Globus pallidus (tissue), 1 donor: ENCODE measurements at regions not wholly inside any gene's neighbourhood (a gene's known extent, or its start where the extent isn't known, plus 50 kb on each side); places are given as distances from the start of the nearest gene placed in this dataset.
"Not testable (repeated sequence)": the region's sequence is repeated elsewhere in the genome, so short reads cannot be mapped to it uniquely, and the experiment has no call there.

Source experiments
- DNase-seq: peaks from one replicate; pipeline ENCODE4 v3.0.0-alpha.2; 2015; ENCODE audit warnings: low spot score

- DNase-seq, result no peak
Measured at GRCh38 chr2:242047963-242048362, 178.4 kb downstream of the RTP5 start.

DNA sequence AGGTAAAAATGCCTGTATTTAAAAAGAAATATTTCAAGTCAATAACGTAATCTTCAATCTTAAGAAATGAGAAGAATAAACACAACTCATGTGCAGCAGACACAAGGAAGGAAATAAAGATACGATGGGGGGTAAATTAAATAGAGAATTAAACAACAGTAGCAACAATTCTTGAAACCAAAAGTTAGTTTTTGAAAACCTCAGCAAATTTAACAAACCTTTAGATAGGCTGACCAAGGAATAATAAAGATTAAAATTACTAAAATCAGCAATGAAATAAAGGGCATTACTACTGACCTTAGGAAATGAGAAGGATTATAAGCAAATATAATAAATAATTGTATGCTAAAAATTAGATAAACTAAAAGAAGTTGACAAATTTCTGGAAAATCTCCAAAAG lies 178.9 kb downstream of the RTP5 start:
- DNase-seq, result no peak

- not testable (repeated sequence) for DNase-seq
Measured at GRCh38 chr2:242049492-242049891, 180.0 kb downstream of the RTP5 start.

GRCh38 chr2:242051463-242051862 lies 181.9 kb downstream of the RTP5 start:
- no peak for DNase-seq

DNA sequence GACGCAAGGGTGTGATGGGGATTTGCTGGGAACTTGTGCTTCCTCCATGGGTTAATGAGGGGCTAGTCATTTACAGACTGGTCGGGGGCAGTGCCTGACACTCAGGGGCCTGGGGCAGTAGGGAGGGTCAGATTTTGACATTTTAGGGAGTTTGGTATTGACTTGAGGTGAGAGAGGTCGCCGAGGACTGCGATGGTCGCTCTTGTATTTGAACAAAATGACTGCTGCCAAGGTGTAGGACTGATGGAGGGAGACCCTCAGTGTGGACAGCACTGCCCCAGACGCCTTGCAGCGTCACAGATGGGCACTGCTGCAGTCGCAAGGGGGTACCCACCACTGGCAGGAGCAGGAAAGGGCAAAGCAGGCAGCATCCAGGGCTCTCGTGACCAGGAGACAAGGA lies 182.9 kb downstream of the RTP5 start:
- no peak for DNase-seq

DNA sequence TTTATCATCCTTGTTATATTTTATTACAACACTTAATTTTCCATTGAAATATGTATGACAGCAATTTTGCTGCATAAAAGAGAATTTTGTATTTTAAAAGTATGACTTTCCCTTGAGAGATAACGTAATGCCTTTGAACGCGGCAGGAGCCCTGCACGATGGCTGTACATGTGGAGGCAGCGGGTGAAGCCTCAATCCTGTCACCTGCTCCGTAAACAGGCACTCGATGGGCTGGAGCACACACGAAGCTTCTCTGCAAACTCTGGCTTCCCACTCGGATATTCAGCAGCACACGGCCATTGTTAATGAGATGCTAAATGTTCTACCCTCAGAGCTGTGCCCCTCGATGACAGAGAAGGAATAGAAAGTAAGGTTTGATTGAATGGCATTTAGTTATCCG lies 184.4 kb downstream of the RTP5 start:
- DNase-seq, result no peak

DNA sequence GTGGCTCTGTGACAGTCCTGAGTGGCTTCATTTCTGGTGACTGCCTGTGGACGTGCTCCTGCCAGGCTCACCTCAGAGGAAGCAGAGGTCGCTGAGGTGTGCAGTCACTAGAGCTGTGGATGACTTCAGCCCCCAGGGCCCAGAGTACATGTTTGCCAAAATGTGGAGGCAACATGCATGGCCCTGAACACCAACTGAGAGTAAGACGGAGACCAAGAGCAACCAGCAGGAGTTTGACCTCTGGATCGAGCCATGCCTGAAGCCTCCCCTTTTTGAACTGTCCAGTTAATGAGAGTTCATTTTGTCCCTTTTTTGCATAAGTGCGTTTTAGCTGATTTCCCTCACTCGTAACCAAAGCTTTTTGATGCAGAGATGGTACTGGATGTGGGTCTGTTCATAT lies 184.9 kb downstream of the RTP5 start:
- no peak for DNase-seq

- no peak for DNase-seq
Measured at GRCh38 chr2:242054881-242055801, 185.6 kb downstream of the RTP5 start.

DNA sequence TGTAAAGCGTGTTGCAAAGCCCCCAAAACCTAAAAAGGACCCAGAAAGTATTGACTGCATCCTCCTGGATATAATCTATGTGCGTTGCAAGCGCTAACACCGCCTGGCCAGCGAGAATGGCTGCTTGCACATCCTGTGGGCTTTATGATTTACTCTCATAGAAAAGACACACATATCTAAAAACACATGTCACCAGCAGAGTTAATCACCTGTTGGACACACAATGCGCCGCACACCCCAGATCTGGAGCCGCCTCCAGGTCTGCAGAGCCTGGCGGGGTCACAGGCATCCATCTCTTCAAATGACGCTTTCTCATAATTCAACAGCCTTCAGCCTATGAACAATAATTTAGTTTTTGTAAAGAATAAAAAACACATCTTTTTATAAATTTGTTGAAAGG lies 186.5 kb downstream of the RTP5 start:
- DNase-seq, result no peak

DNA sequence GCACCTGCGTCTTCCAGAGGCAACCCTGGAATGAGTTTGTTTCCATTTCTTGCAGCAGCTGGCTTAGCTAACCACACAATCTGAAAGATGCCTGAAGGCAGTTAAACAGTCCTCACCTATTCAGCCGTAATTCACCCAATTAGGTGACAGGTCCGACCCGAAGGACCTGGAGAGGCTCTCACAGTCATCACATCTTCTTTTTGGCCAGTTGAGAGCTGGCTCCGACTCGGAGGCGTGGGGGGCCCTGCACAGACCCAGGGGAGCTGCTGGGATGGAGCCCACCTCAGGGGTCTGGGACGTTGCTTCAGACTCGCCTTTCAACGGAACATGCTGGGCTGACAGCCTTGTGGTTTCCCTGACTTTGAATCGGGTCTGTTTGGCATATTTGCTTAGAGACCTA lies 187.3 kb downstream of the RTP5 start:
- DNase-seq, result no peak

GRCh38 chr2:242057379-242058040 lies 188.0 kb downstream of the RTP5 start:
- no peak for DNase-seq

GRCh38 chr2:242058116-242058680 lies 188.7 kb downstream of the RTP5 start:
- no peak for DNase-seq

DNA sequence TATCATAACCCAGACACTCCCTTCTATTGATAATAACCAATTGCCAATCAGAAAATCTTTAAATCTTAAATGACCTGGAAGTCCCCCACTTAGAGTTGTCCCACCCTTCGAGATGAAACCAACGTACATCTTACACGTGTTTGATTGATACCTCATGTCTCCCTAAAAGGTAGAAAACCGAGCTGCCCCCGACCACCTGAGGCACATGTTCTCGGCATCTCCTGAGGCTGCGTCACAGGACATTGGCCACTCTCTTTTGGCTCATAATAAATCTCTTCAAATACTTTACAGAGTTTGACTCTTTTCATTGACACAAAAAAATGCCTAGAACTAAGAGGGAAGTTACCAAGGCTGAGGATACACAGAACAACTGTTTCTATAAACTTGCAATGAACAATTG lies 190.0 kb downstream of the RTP5 start:
- DNase-seq, result no peak

GRCh38 chr2:242060212-242060835 lies 190.8 kb downstream of the RTP5 start:
- no peak for DNase-seq

DNA sequence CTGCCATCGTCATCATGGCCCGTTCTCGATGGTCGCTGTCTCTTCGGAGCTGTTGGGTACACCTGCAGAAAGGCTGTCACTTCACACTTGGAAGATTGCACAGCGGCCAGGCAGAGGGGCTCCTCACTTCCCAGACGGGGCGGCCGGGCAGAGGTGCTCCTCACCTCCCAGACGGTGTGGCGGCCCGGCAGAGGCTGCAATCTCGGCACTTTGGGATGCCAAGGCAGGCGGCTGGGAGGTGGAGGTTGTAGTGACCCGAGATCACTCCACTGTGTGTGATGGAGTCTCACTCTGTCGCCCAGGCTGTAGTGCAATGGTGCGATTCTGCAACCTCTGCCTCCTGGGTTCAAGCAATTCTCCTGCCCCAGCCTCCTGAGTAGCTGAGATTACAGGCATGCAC lies 192.4 kb downstream of the RTP5 start:
- not testable (repeated sequence) for DNase-seq

GRCh38 chr2:242063436-242063835 lies 193.9 kb downstream of the RTP5 start:
- DNase-seq, result no peak

- no peak for DNase-seq
Measured at GRCh38 chr2:242063850-242064249, 194.3 kb downstream of the RTP5 start.

GRCh38 chr2:242064364-242065250 lies 195.1 kb downstream of the RTP5 start:
- DNase-seq, result no peak

DNA sequence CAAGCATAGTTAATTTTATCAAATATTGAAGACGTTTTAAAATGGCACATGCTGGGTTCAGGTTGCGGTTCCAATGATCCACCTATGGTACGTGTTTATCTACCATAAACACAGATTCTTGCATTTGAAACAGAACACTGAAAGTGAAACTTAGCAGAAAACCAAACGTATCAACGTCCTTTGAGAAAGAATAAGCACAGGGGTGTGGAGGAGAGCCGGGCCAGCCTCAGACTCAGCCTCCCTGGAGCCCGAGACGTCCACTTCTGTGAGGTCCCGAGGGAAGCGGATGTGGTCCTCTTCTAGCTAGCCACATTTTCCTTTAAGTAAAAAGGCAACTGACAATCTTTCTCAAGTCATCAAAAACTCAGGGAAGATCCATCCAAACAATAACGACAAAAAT lies 195.9 kb downstream of the RTP5 start:
- DNase-seq, result no peak

GRCh38 chr2:242069018-242069417 lies 199.5 kb downstream of the RTP5 start:
- DNase-seq, result no peak

DNA sequence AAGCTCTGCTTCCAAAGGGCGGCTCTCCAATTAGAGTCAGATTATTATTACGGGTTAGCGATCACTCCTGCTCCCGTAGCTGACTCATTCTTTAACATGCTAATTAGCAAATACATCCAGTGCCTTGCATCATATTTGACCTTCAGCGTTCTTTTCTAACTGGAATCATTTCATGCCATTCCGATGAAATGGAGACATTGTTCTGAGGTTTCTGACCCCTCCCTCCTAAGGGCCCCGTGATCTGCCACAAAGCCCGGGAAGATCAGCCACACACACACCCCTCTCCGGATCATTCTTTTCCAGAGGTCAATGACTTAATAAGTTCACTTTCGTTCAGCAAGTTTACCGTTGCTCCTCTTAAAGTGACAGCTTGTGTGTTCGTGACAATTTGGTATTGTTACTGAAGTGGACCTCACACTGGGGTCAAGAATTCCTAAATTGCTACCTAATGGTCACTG lies 200.4 kb downstream of the RTP5 start:
- DNase-seq, result peak; percentile 61

DNA sequence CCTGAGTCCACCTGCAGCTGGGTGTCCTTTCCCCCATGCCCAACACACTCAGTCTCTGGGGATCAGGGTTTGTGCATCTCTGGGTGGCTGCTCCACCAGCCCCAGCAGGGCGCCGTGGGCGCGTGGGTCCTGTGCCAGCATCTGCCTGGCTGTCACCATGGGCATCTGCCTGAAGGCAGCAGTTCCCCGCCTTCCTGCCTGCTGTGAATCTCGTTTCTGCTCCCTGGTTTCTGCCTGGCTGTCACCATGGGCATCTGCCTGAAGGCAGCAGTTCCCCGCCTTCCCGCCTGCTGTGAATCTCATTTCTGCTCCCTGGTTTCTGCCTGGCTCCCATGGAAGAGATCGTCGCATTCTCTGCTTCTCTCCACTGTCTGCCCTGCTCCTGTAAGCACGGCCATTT lies 201.2 kb downstream of the RTP5 start:
- not testable (repeated sequence) for DNase-seq
